MM.1S (cell line): ENCODE measurements at regions not wholly inside any gene's neighbourhood (a gene's known extent, or its start where the extent isn't known, plus 50 kb on each side); places are given as distances from the start of the nearest gene placed in this dataset.

ENCODE experiments used
- DNase-seq: peaks from one replicate; pipeline ENCODE4 v3.0.0-alpha.2; 2015
- H2AFZ ChIP-seq: fragments of 300-600 bp; sonication (generic); 2 replicates; pipeline ENCODE4 v1.6.0; 2016; ENCODE audit warnings: antibody characterized with exemption, low read length
- H3F3A ChIP-seq: fragments of 300-600 bp; sonication (generic); 2 replicates; pipeline ENCODE4 v1.6.1; 2016; ENCODE audit warnings: mild to moderate bottlenecking, antibody characterized with exemption, low read length, moderate library complexity, mixed read lengths; ENCODE audit not compliant: insufficient read depth
- H3K27ac ChIP-seq: fragments of 300-600 bp; sonication (generic); 2 replicates; pipeline ENCODE4 v1.5.1; 2016; ENCODE audit warnings: mild to moderate bottlenecking, low read length
- H3K27me3 ChIP-seq: fragments of 300-600 bp; sonication (generic); replicated peaks from 2 replicates; pipeline ENCODE4 v1.6.0; 2016; ENCODE audit warnings: low read length; ENCODE audit not compliant: insufficient read depth
- H3K36me3 ChIP-seq: fragments of 300-600 bp; sonication (generic); replicated peaks from 2 replicates; pipeline ENCODE4 v1.6.1; 2016; ENCODE audit warnings: mild to moderate bottlenecking, low read length, mixed read lengths; ENCODE audit not compliant: insufficient read depth
- H3K4me1 ChIP-seq: fragments of 300-600 bp; sonication (generic); 2 replicates; pipeline ENCODE4 v1.6.1; 2016; ENCODE audit warnings: low read length, mixed read lengths
- H3K4me2 ChIP-seq: fragments of 300-600 bp; sonication (generic); 2 replicates; pipeline ENCODE4 v1.6.0; 2016; ENCODE audit warnings: low read depth, low read length
- H3K4me3 ChIP-seq: fragments of 300-600 bp; sonication (generic); 2 replicates; pipeline ENCODE4 v1.5.1; 2016; ENCODE audit warnings: low read length, mixed read lengths
- H3K79me2 ChIP-seq: fragments of 300-600 bp; sonication (generic); 2 replicates; pipeline ENCODE4 v1.6.1; 2016; ENCODE audit warnings: mixed run types, low read length, mixed read lengths
- H3K9ac ChIP-seq: fragments of 300-600 bp; sonication (generic); 2 replicates; pipeline ENCODE4 v1.6.1; 2016; ENCODE audit warnings: low read length, mixed read lengths
- H3K9me2 ChIP-seq: fragments of 300-600 bp; sonication (generic); replicated peaks from 2 replicates; pipeline ENCODE4 v1.6.1; 2016; ENCODE audit warnings: mild to moderate bottlenecking, low read length, mixed read lengths; ENCODE audit not compliant: insufficient read depth
- H3K9me3 ChIP-seq: fragments of 300-600 bp; sonication (generic); replicated peaks from 2 replicates; pipeline ENCODE4 v1.6.1; 2016; ENCODE audit warnings: mild to moderate bottlenecking, low read length, mixed read lengths; ENCODE audit not compliant: insufficient read depth
- H4K20me1 ChIP-seq: fragments of 300-600 bp; sonication (generic); 2 replicates; pipeline ENCODE4 v1.6.1; 2016; ENCODE audit warnings: mild to moderate bottlenecking, low read length, moderate library complexity, mixed read lengths; ENCODE audit not compliant: insufficient read depth
- CTCF ChIP-seq: fragments of 300-600 bp; sonication (generic); IDR thresholded peaks from 2 replicates; pipeline ENCODE4 v1.5.1; 2016; ENCODE audit warnings: antibody characterized with exemption, low read length, mixed read lengths
- EZH2 ChIP-seq: fragments of 300-600 bp; sonication (generic); optimal IDR thresholded peaks from 2 replicates; pipeline ENCODE3; 2017; ENCODE audit warnings: low read depth, mild to moderate bottlenecking, antibody characterized with exemption, low read length, mixed read lengths
- EZH2phosphoT487 ChIP-seq: fragments of 300-600 bp; sonication (generic); IDR thresholded peaks from 2 replicates; pipeline ENCODE4 v1.6.1; 2018; ENCODE audit warnings: antibody characterized with exemption, low read length

- Histone ChIP-seq H3K9me3 (no peaks in the 10 kb centered on the region), H3K79me2 (no peaks in the 10 kb centered on the region), H3K9me2 (no peaks in the 10 kb centered on the region), H3K4me2 (no peak overlapping the region), H3F3A (no peaks in the 10 kb centered on the region), H4K20me1 (no peaks in the 10 kb centered on the region), H3K9ac (no peak overlapping the region), H3K36me3 (no peaks in the 10 kb centered on the region), H3K4me3 (no peak overlapping the region), H3K27ac (no peak overlapping the region), H3K4me1 (no peaks in the 10 kb centered on the region), H3K27me3 (no peaks in the 10 kb centered on the region), H2AFZ (no peak overlapping the region)
- TF ChIP-seq EZH2 = no peak
- TF ChIP-seq EZH2phosphoT487 = no peak
- TF ChIP-seq CTCF = no peak
- no peak for DNase-seq
These were observed 317.6 kb upstream of the KLF4 start for GRCh38 chr9:107807183-107807582.

- H3K27ac ChIP-seq = no peak overlapping the region
- H3K4me3 ChIP-seq = no peak overlapping the region
- H3K4me2 ChIP-seq = no peak overlapping the region
- no peak for DNase-seq
- H3K27me3 ChIP-seq = no peaks in the 10 kb centered on the region
- no peaks in the 10 kb centered on the region for H3K36me3 ChIP-seq
- no peaks in the 10 kb centered on the region for H3F3A ChIP-seq
- no peak for TF ChIP-seq EZH2
- TF ChIP-seq CTCF = no peak
- TF ChIP-seq EZH2phosphoT487 = no peak
- no peaks in the 10 kb centered on the region for H3K9me2 ChIP-seq
- H3K79me2 ChIP-seq = no peaks in the 10 kb centered on the region
- no peaks in the 10 kb centered on the region for H4K20me1 ChIP-seq
- no peaks in the 10 kb centered on the region for H3K4me1 ChIP-seq
- H3K9me3 ChIP-seq = no peaks in the 10 kb centered on the region
- H2AFZ ChIP-seq = no peak overlapping the region
- H3K9ac ChIP-seq = no peak overlapping the region
These were observed 315.6 kb upstream of the KLF4 start for GRCh38 chr9:107805201-107805600.

- Histone ChIP-seq H4K20me1 (no peaks in the 10 kb centered on the region), H3K9me2 (no peaks in the 10 kb centered on the region), H3K79me2 (no peaks in the 10 kb centered on the region), H3K4me2 (no peak overlapping the region), H3K4me3 (no peak overlapping the region), H3K4me1 (no peaks in the 10 kb centered on the region), H3K27me3 (no peaks in the 10 kb centered on the region), H3K36me3 (no peaks in the 10 kb centered on the region), H3K27ac (no peak overlapping the region), H3K9me3 (no peaks in the 10 kb centered on the region), H3K9ac (no peak overlapping the region), H3F3A (no peaks in the 10 kb centered on the region), H2AFZ (no peak overlapping the region)
- TF ChIP-seq EZH2phosphoT487 (no peak), EZH2 (no peak), CTCF (no peak)
- no peak for DNase-seq
These were observed 304.7 kb upstream of the KLF4 start for GRCh38 chr9:107794259-107794658.
